ENCODE measurements at regions not wholly inside any gene's neighbourhood (a gene's known extent, or its start where the extent isn't known, plus 50 kb on each side); places are given as distances from the start of the nearest gene placed in this dataset.
"Not testable (repeated sequence)": the region's sequence is repeated elsewhere in the genome, so short reads cannot be mapped to it uniquely, and the experiment has no call there.

GRCh38 chr1:176315519-176316220 lies 108.6 kb upstream of the COP1 start:
- H3K4me2 ChIP-seq (ENCODE audit: unreplicated experiment) = no peak overlapping the region
- H3F3A ChIP-seq (ENCODE audit: insufficient read depth) = no peaks in the 10 kb centered on the region
- no peaks in the 10 kb centered on the region for H3K4me1 ChIP-seq (ENCODE audit: insufficient read depth)
- H3K4me3 ChIP-seq = no peak overlapping the region
- 14 to 19% methylated on average over 3 of the region's 3 CpGs for WGBS, 2 experiments (ENCODE audit: low coverage in 1 of 2, low lambda C conversion rate in 2 of 2, missing lambda C conversion rate in 2 of 2)
- H3K9me2 ChIP-seq (ENCODE audit: insufficient read depth) = no peaks in the 10 kb centered on the region
- H3K9me3 ChIP-seq (ENCODE audit: low read depth) = peaks cover 4% of the 10 kb centered on the region
- no peak for DNase-seq
- H3K79me2 ChIP-seq (ENCODE audit: insufficient read depth) = no peaks in the 10 kb centered on the region
- no peaks in the 10 kb centered on the region for H4K20me1 ChIP-seq (ENCODE audit: insufficient read depth)
- H3K9ac ChIP-seq = no peak overlapping the region
- H3K27me3 ChIP-seq (replicated peaks; ENCODE audit: insufficient read depth) = no peaks in the 10 kb centered on the region
- no peak for TF ChIP-seq EZH2phosphoT487 (IDR thresholded peaks at IDR 0.05; ENCODE audit: insufficient read depth, low read depth)
- no peak for TF ChIP-seq EZH2 (IDR thresholded peaks at IDR 0.05; ENCODE audit: insufficient read depth, poor library complexity, severe bottlenecking)
- H3K36me3 ChIP-seq (ENCODE audit: low read depth) = no peaks in the 10 kb centered on the region
- in situ Hi-C loops (cut with MboI) = no loop called here
- no peak overlapping the region for H2AFZ ChIP-seq
- no peak overlapping the region for H3K27ac ChIP-seq

- H3K79me2 ChIP-seq (ENCODE audit: insufficient read depth); H3F3A ChIP-seq (ENCODE audit: insufficient read depth); H2AFZ ChIP-seq; H3K4me2 ChIP-seq (ENCODE audit: unreplicated experiment); in situ Hi-C loops (cut with MboI); H3K9ac ChIP-seq; H3K27me3 ChIP-seq (replicated peaks; ENCODE audit: insufficient read depth); H3K27ac ChIP-seq; H3K9me2 ChIP-seq (ENCODE audit: insufficient read depth); H3K4me1 ChIP-seq (ENCODE audit: insufficient read depth); DNase-seq; H3K9me3 ChIP-seq (ENCODE audit: low read depth); H3K4me3 ChIP-seq; H4K20me1 ChIP-seq (ENCODE audit: insufficient read depth); H3K36me3 ChIP-seq (ENCODE audit: low read depth): not testable (repeated sequence)
- WGBS, 2 experiments (ENCODE audit: low coverage in 1 of 2, low lambda C conversion rate in 2 of 2, missing lambda C conversion rate in 2 of 2) = 52 to 62% methylated on average over 6 of the region's 6 CpGs
Observed at GRCh38 chr1:176296602-176297001, 89.5 kb upstream of the COP1 start.

- no peak for TF ChIP-seq EZH2phosphoT487 (IDR thresholded peaks at IDR 0.05; ENCODE audit: insufficient read depth, low read depth)
- TF ChIP-seq EZH2 (IDR thresholded peaks at IDR 0.05; ENCODE audit: insufficient read depth, poor library complexity, severe bottlenecking) = no peak
- Histone ChIP-seq H2AFZ (no peak overlapping the region), H3K27me3 (replicated peaks; ENCODE audit: insufficient read depth) (no peaks in the 10 kb centered on the region), H3K9ac (no peak overlapping the region), H3K9me3 (ENCODE audit: low read depth) (no peaks in the 10 kb centered on the region), H3K4me2 (ENCODE audit: unreplicated experiment) (no peak overlapping the region), H3F3A (ENCODE audit: insufficient read depth) (no peaks in the 10 kb centered on the region), H3K27ac (no peak overlapping the region), H3K36me3 (ENCODE audit: low read depth) (no peaks in the 10 kb centered on the region), H3K4me1 (ENCODE audit: insufficient read depth) (no peaks in the 10 kb centered on the region), H3K9me2 (ENCODE audit: insufficient read depth) (no peaks in the 10 kb centered on the region), H4K20me1 (ENCODE audit: insufficient read depth) (no peaks in the 10 kb centered on the region), H3K4me3 (no peak overlapping the region), H3K79me2 (ENCODE audit: insufficient read depth) (no peaks in the 10 kb centered on the region)
- in situ Hi-C loops (cut with MboI) = no loop called here
- no peak for DNase-seq
- WGBS, 2 experiments (ENCODE audit: low coverage in 1 of 2, low lambda C conversion rate in 2 of 2, missing lambda C conversion rate in 2 of 2) = 30 to 31% methylated on average over 3 of the region's 3 CpGs
Observed at GRCh38 chr1:176285996-176286395, 78.9 kb upstream of the COP1 start.

- TF ChIP-seq EZH2 (IDR thresholded peaks at IDR 0.05; ENCODE audit: insufficient read depth, poor library complexity, severe bottlenecking) (no peak), EZH2phosphoT487 (IDR thresholded peaks at IDR 0.05; ENCODE audit: insufficient read depth, low read depth) (no peak)
- H3K4me1 ChIP-seq (ENCODE audit: insufficient read depth) = no peaks in the 10 kb centered on the region
- H3K27me3 ChIP-seq (replicated peaks; ENCODE audit: insufficient read depth) = no peaks in the 10 kb centered on the region
- H3K4me2 ChIP-seq (ENCODE audit: unreplicated experiment) = no peak overlapping the region
- H2AFZ ChIP-seq = no peak overlapping the region
- H3K4me3 ChIP-seq = no peak overlapping the region
- no peaks in the 10 kb centered on the region for H3K9me3 ChIP-seq (ENCODE audit: low read depth)
- no peak overlapping the region for H3K9ac ChIP-seq
- WGBS, 2 experiments (ENCODE audit: low coverage in 1 of 2, low lambda C conversion rate in 2 of 2, missing lambda C conversion rate in 2 of 2) = 37 to 59% methylated on average over 1 of the region's 1 CpG
- no peaks in the 10 kb centered on the region for H3K79me2 ChIP-seq (ENCODE audit: insufficient read depth)
- H3F3A ChIP-seq (ENCODE audit: insufficient read depth) = no peaks in the 10 kb centered on the region
- no peak overlapping the region for H3K27ac ChIP-seq
- in situ Hi-C loops (cut with MboI) = no loop called here
- no peak for DNase-seq
- H3K36me3 ChIP-seq (ENCODE audit: low read depth) = no peaks in the 10 kb centered on the region
- H4K20me1 ChIP-seq (ENCODE audit: insufficient read depth) = no peaks in the 10 kb centered on the region
- H3K9me2 ChIP-seq (ENCODE audit: insufficient read depth) = no peaks in the 10 kb centered on the region
Observed at GRCh38 chr1:176271572-176271971, 64.5 kb upstream of the COP1 start.

Measured in GM23248 (cell line).